GM21447 (cell line): ENCODE measurements at regions not wholly inside any gene's neighbourhood (a gene's known extent, or its start where the extent isn't known, plus 50 kb on each side); places are given as distances from the start of the nearest gene placed in this dataset.

Experiments
- ATAC-seq: cut with Tn5 transposase; IDR thresholded peaks from one replicate; pipeline ENCODE4 v1.9.1; 2021; ENCODE audit not compliant: unreplicated experiment

DNA sequence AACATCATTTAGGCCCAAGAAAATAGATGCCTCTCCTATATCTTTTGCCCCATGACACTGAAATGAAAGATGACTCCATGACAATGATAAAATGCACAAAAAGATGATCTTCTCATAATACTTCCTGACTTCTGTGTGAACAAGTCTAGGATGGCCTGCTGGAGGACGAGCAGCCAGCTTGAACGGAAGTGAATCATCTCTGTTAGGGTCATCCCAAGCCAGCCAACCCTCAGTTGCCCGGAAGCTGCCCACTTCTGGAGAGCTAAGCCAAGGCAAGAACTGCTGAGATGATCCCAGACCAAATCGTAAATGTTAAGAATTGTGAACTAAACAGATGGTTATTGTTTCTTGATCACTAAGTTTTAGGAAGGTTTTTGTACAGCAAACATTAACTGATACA lies 249.7 kb upstream of the HS3ST5 start:
- no peak for ATAC-seq

DNA sequence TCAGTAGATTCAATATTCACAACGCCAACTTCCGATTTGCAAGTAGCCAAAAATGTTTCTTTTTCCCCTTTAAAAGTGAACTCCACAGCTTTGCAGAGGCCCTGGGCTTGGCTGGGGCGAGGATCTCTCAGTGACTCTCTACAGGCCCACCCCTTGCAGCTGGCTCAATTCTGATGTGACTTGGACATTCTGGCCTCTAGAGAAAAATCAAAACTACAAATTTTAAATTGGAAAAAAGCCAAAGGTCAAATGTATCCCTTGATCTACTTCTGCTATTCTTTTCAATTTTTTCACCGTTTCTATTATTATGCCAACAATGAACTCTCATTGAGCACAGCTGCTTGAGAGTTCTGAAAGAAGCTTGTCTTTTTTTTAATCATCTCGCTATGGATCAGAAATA lies 245.9 kb upstream of the HS3ST5 start:
- no peak for ATAC-seq

DNA sequence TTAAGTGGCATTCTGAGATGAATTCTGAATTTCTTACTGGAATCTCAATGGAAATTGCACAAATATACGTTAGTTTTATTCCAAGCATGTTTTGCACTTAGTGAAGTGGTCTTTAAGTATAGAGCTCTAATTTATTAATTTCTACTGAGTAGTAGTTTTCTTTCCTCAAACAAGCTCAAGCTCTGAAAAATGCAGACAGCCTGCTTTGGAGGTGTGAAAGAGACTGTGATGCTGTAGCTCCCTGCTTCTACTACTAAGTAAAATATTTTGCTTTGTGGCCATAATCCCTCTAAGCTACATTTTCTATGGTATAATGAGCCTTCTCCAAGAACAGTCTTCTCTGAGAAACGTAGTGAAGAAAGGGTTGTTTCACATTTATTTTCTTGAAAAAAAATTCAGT lies 243.5 kb upstream of the HS3ST5 start:
- ATAC-seq, result no peak

DNA sequence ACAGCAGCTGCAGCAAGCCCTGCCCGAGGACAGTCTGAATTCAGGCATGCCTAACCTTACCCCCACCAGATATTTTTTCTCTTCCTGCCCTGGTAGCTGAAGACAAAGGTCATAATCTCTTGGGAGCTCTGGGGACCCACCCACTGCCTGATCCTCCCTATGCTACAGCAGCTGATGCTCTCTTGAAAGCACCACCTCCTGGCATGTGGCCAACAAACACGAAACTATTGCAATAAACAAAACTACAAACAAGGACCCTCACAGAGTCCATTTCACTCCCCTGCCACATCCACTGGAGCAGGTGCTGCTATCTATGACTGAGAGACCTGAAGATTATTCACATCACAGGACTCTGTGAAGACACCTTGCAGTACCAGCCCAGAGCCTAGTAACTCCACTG lies 238.5 kb upstream of the HS3ST5 start:
- ATAC-seq, result no peak

DNA sequence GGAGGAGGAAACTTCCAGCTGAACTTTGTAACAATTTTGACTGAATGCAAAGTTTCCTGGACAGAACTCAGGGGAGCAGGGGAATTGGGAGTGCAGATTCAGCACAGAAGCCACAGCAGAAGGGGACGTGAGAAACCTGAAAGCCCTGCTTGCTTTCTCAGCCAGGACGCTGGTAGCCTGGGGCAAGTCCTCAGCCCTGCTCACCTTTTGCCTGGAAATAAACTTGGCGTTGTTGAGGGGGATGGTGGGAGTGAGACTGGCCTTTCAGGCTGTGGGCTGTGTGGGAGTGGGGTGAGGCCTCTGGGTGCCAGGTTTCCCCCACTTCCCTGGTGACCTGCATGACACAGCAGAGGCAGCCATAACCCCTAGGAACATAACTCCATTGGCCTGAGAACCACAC lies 238.1 kb upstream of the HS3ST5 start:
- no peak for ATAC-seq

DNA sequence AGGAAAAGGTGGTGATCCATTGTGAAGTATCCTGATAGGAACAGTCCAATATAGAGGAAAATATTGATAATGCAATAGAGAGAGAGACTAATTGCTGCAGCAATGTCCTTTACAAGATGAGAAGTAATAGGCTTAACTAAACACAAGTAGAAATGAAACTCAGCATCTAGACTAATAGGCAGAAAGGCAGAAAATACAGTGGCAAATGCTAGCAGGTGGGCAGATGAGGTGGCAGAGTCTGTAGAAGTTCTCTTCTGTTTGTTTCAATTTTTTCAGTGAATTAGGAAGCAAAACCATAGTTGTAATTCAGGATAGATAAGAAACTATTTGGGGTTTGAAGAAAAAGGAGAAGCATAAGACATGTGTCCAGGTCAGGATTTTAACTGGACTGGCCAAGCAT lies 236.7 kb upstream of the HS3ST5 start:
- ATAC-seq, result no peak

DNA sequence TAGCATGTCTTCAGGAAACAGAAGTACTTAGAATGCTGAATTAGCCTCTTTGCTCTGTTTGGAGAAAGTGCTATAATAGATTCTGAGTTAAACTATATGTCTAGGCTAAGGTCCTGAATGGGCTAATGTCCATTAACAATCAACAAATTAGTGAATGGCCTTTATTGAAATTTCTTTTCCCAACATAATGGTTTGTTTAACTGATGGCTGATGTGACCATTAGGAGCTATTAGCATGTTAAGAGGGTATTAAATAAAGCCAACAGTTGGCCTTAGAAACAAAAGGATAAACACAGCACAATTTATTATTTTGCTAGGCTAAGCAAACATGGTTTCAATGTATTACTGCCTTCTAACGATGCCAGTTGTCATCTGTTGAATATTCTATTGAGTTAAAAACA lies 234.3 kb upstream of the HS3ST5 start:
- no peak for ATAC-seq

DNA sequence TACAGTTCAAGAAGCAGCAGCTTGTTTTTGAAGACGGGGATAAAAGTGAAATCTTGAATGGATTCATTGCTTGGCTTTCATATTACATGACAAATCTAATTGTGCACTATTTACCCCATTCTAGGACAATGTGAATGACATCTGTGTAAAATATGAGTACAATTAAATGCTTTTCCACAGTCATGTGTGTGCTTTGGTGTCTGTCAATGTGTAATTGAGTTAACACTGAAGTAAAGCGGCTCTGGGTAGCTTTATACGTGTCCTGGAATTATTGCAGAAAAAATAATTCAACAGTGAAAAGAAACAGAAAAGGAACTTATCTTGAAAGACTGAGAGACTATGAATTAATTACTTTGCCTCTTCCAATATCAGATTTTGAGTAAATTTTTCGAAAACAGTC lies 233.5 kb upstream of the HS3ST5 start:
- no peak for ATAC-seq

DNA sequence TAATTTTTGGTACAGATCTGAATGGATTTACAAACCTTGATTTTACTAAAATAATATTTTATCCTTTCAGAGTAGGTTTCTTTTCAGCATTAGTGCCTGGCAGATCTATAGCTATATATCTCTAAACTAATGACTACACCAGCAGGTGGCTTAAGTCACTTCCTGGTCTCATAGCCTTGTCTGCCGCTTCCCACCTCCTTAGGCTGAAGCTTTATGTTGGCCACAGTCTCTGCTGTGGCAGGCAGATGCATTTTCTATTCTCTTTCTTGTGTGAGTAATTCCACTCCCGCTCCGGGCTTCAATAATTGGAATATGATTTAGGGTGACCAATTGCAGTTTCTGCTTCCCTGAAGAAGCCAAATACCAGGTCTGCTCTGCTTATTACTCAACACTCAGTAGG lies 226.8 kb upstream of the HS3ST5 start:
- no peak for ATAC-seq

DNA sequence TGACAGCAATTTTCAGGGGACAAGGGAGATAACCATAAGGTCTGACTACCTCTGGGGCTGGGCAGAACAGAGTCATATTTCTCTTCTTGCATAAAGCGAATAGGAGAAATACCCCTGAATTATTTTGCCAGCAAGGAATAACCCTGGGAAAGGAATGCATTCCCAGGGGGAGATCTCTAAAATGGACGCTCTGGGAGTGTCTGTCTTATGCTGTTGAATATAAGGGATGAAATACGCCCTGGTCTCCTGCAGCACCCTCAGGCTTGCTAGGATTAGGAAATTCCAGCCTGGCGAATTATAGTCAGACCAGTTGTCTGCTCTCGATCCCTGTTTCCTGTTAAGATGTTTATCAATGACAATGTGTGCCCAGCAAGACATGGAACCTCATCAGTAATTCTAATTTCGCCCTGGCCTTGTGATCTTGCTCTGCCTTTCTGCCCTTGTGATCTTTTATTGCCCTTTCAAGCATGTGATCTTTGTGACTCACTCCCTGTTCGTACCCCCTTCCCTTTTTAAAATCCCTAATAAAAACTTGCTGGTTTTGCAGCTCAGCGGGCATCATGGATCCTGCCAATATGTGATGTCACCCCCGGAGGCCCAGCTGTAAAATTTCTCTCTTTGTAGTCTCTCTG lies 221.6 kb upstream of the HS3ST5 start:
- ATAC-seq, result no peak

DNA sequence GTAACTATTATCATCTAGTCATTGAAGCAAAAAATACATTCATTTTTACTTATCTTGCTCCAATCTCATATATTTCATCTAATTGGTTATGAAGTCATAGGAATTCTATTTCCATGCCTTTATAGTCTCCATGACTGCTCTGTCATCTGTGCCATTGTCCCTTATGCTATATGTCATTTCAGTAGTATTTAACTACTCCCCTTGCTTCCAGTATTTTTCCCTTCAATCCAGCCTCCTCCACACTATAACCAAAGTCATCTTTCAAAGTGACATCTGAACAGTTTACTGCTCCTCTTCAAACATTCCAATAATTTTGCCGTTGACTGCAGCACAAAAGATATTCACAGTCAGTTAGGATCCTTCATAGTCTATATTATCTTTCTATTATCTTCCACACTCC lies 216.6 kb upstream of the HS3ST5 start:
- no peak for ATAC-seq

DNA sequence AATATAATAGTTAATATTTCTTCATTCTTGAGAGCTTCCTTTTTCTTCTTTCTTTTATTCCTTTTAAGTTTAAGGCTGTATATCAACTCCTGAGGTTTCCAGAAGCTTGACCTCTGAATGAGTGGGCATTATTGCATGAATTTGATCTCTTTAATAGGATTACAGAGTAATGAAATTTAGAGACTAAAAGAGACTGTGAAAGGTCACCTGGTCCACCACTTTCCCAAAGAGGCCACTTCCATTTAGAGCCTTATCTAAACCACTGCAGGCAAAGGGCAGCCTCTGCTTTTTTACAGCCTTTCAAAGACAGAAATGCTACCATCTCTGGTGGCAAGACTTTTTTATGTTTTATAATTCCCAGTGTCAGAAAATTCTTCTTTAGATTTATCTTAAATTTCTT lies 215.3 kb upstream of the HS3ST5 start:
- no peak for ATAC-seq

DNA sequence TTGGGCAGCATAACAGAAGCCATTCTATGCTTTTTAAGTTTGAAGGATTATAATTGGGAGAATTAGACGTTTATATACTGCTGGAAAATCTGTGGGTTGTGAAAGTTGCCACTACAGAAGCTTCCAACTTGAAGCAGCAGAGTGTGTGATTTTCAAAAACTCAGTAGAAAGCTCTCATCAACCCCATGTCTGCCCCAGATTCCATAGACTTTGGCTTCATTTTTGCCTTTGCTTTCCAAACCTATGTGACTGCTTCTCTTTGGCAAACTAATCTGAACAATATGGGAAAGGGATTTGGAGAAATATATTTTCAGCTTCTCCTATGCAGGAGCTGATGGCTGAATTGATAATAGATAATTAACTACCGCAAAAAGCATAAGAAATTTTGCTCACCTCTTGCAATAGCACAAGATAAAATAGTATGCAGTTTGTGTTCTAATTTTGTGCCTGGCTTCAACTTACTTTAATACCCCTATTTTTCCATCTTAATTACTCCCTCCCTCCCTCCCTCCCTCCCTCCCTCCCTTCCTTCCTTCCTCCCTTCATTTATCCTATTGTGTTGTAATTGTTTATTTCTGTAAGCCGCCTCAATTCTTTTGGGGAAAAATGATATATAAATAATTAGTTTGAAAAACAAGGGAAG lies 214.1 kb upstream of the HS3ST5 start:
- no peak for ATAC-seq

DNA sequence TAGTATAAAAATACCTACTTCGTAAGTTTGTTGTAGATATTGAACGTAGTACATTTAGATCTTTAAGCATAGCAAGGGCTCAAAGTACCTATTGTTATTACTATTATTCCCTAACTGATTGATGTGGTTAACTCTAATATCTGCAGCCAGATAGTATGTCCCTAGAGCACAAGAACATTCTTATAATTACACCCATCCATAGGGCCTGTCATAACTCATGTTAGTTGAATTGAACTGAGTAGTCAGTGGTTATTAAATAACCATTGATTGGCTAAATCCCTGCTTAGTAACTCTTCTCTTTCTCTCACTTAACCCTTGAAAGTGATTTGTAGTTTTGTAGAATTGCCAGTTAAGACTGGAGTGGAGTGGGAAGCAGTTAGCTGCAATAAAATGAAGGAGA lies 207.5 kb upstream of the HS3ST5 start:
- no peak for ATAC-seq

DNA sequence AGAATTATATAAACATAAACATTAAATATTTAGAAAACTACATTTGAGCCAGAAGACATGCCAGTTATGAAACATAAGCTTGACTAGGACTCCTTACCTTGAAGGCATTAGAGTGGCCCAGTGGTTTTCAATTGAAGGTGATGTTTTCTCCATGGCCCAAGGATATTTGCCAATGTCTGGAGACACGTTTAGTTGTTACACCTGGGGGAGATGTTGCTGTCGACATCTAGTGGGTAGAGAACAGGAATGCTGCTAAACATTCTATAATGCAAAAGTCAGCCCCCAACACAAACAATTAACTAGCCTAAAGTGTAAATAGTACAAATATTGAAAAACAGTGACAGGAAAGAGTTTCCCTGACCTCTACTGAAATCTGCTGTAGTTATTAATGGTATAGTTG lies 200.9 kb upstream of the HS3ST5 start:
- no peak for ATAC-seq

DNA sequence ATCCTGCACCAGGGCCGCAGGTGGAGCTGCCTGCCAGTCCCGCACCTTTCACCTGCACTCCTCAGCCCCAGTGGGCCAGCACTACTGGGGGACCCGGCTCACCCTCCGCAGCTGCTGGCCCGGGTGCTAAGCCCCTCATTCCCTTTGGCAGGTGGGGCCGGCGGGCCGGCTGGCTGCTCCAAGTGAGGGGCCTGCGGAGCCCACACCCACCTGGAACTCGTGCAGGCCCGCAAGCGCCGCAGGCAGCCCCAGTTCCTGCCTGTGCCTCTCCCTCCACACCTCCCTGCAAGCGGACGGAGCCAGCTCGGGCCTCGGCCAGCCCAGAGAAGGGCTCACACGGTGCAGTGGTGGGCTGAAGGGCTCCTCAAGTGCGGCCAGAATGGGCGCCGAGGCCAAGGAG lies 199.0 kb upstream of the HS3ST5 start:
- no peak for ATAC-seq

DNA sequence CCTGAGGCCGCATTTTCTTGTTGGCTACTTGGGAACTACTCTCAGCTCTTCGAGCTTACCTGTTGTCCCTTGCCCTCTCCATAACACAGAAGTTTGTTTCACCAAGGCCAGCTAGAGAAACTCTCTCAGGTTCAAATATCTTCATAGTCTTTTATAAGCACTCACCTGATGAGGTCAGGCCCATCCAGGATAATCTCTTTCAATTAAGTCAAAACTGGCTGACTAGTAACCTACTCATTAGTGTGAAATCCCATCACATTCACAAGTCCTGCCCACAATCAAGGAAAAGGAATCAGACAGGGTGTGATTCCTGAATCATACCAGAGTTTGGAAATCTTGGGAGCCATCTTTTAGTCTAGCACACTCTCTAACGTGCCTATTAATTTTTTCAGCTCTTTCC lies 195.2 kb upstream of the HS3ST5 start:
- ATAC-seq, result no peak

DNA sequence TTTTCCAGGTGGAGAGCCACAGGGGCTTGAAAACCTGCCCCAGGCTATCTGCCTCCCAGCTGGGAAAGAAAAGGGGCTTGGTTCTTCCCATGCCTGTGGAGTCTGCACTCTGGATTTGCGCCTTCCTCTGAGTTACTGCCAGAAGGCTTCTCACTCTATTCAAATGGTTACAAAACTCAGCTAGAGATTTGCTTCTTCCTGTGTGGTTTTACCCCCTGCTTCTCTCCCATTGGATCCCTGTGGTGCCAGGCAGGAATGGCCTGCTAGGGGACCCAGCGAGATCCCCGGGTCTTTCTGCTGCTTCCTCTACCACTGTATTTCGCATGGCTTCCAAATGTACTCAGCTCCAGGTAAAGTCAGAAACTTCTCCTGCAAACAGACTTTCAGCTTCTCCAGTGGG lies 192.0 kb upstream of the HS3ST5 start:
- ATAC-seq, result no peak

DNA sequence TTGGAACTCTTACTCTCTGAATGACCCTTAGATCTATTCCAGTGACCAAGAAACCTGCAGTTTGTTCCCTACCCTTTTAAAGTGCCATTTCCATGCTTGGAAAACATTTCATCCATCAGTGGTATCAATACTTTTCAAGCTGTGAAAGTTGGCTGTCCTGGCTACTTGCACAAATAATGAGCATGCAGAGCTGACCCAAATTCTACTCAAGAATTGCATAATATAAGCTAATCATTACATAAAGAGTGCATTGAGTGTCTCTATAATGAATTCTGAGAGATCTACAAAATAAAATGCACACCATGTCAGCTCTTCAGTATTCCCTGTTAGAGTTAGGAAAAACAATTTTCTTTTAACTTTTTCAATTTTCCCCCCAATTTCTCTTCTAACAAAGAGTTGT lies 181.3 kb upstream of the HS3ST5 start:
- ATAC-seq, result no peak

DNA sequence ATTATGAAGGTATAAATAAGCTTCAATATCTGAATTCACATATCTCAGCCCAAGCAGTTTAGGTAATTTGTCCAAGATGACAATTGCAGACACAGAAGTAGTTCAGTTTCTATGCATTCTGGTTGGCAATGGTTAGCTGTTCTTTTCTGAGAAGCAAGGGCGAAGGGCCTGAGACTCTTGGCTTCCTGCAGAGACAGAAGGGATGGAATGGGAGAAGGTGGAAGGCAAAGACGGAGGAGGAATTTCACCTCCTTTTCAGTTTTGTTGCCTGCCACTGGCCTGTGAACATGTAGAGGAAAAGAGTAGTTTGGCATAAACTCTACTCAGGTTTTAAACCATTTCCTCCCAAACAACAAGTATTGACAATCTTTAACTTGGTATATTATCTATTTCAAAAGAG lies 180.7 kb upstream of the HS3ST5 start:
- ATAC-seq, result no peak

DNA sequence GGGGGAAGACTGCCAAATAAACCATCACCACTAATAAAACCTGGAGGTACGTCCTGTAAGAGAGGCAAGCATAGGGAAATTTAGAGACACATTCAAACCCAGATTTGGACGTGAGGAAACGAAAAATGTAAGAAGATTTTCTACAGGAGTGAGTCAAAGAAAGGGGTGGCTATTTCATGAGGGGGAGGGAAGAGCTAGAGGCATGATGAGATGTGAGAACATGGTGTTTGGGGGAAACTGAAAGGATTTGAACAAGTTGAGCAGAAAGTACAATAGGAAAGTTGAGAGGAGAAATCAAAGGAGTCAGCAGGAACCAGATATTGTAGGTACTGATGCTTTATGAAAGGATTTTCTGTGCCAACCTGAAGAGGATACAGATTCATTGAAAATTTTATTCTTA lies 179.1 kb upstream of the HS3ST5 start:
- no peak for ATAC-seq

DNA sequence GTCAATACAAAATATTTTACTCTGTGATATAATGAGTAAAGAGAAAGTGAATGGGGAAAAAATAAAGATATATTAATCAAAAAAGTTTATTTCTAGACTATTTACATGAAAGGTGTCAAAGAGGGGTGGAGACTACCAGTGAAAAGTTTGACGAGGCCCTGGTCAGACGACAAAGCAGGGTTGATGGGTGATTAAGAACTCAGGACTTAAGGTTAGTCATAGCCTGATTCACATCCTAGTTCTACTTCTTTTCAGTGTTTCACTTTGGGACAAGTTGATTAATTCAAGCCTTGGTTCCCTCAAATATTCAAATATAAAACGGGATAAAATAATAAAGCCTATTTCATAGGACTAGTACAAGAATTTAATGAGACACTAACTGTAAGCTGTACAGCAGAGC lies 178.2 kb upstream of the HS3ST5 start:
- ATAC-seq, result no peak

DNA sequence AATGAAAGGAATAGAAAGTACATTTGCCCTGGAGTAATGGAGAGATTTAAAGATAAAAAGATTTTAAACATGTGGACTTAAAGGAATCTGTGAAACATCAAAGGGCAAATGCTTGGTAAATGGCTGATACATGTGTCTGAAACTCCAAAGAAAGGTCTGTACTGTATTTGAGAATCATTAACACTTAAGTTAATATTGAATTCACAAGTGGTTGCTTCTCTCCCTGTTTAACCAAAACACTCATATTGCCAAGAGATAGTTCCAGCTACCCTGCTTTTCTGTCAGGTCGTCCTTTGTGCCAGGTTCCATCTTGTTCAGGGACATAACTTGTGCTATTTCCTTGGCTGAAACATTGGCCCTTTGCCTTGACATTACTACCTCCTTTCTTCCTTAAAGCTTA lies 171.3 kb upstream of the HS3ST5 start:
- ATAC-seq, result no peak
